ENCODE measurements at regions not wholly inside any gene's neighbourhood (a gene's known extent, or its start where the extent isn't known, plus 50 kb on each side); places are given as distances from the start of the nearest gene placed in this dataset.
"Not testable (repeated sequence)": the region's sequence is repeated elsewhere in the genome, so short reads cannot be mapped to it uniquely, and the experiment has no call there.

DNA sequence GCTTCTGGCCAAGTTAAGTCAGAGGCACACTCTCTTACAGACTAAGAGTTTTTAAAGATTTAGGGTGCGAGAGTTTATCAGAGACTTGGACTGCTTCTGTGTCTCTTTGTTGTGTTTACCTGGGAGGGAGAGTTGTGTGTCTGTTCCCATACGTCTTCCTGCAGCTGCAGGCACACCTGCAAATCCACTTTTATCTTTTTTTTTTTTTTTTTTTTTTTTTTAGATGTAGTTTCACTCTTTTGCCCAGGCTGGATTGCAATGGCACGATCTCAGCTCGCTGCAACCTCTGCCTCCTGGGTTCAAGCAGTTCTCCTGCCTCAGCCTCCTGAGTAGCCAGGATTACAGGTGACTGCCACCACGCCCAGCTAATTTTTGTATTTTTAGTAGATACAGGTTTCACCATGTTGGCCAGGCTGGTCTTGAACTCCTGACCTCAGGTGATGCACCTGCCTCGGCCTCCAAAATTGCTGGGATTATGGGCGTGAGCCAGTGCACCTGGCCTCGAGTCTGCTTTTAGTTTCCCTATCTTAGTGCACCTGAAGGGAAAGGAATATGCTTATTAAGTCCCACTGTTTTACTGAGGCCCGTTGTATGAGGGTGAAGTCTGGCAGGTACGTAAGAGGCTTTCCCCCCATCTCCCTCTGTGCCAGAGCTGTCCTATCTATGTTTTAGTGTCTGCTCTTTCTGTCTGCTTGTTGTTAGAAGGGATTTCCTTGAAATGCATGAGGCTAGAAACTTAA, 1488.0 kb downstream of the CDH11 start:
- not testable (repeated sequence) for TF ChIP-seq CTCF (optimal IDR thresholded peaks at IDR 0.05 in 1 of 3, IDR thresholded peaks at IDR 0.05 in 1 of 3, conservative IDR thresholded peaks at IDR 0.05 in 1 of 3; ENCODE audit: extremely low read depth in 1 of 3, insufficient read depth in 2 of 3, low read length in 3 of 3); EZH2 (IDR thresholded peaks at IDR 0.05; ENCODE audit: low read length)

Measured in keratinocyte (primary cell).